ENCODE measurements at regions not wholly inside any gene's neighbourhood (a gene's known extent, or its start where the extent isn't known, plus 50 kb on each side); places are given as distances from the start of the nearest gene placed in this dataset.

GRCh38 chr11:30113326-30113898 is 96.6 kb upstream of the KCNA4 start:
- no peak for TF ChIP-seq CTCF (IDR thresholded peaks at IDR 0.05 in 2 of 3, conservative IDR thresholded peaks at IDR 0.05 in 1 of 3; ENCODE audit: borderline replicate concordance in 1 of 3, insufficient read depth in 1 of 3, low read depth in 2 of 3, low read length in 2 of 3)
- no peak for TF ChIP-seq EZH2 (IDR thresholded peaks at IDR 0.05)

All from HCT116 (cell line).